HG03060 (cell line): ENCODE measurements at regions not wholly inside any gene's neighbourhood (a gene's known extent, or its start where the extent isn't known, plus 50 kb on each side); places are given as distances from the start of the nearest gene placed in this dataset.
"Not testable (repeated sequence)": the region's sequence is repeated elsewhere in the genome, so short reads cannot be mapped to it uniquely, and the experiment has no call there.

Experiments
- ATAC-seq: cut with Tn5 transposase; IDR thresholded peaks from one replicate; pipeline ENCODE4 v1.9.1; 2021; ENCODE audit warnings: low read depth, moderate number of reproducible peaks; ENCODE audit not compliant: unreplicated experiment

- ATAC-seq, result no peak
Observed at GRCh38 chr7:36057323-36057722, 95.7 kb upstream of the EEPD1 start.

GRCh38 chr7:36058020-36058592 is 94.9 kb upstream of the EEPD1 start:
- peak; percentile 46 for ATAC-seq

- ATAC-seq, result not testable (repeated sequence)
Observed at GRCh38 chr7:36060388-36060787, 92.7 kb upstream of the EEPD1 start.

GRCh38 chr7:36062154-36062815 is 90.8 kb upstream of the EEPD1 start:
- no peak for ATAC-seq

GRCh38 chr7:36064676-36065075 is 88.4 kb upstream of the EEPD1 start:
- no peak for ATAC-seq

GRCh38 chr7:36065563-36066342 is 87.3 kb upstream of the EEPD1 start:
- not testable (repeated sequence) for ATAC-seq

- no peak for ATAC-seq
Observed at GRCh38 chr7:36066343-36066664, 86.8 kb upstream of the EEPD1 start.

GRCh38 chr7:36070230-36070629 is 82.8 kb upstream of the EEPD1 start:
- no peak for ATAC-seq

GRCh38 chr7:36071605-36072004 is 81.4 kb upstream of the EEPD1 start:
- ATAC-seq, result no peak

GRCh38 chr7:36072620-36073019 is 80.4 kb upstream of the EEPD1 start:
- no peak for ATAC-seq

- no peak for ATAC-seq
Observed at GRCh38 chr7:36075561-36075960, 77.5 kb upstream of the EEPD1 start.

- no peak for ATAC-seq
Observed at GRCh38 chr7:36076074-36076473, 77.0 kb upstream of the EEPD1 start.

- no peak for ATAC-seq
Observed at GRCh38 chr7:36078816-36079360, 74.2 kb upstream of the EEPD1 start.

- ATAC-seq, result no peak
Observed at GRCh38 chr7:36079446-36080025, 73.5 kb upstream of the EEPD1 start.

GRCh38 chr7:36080843-36081242 is 72.2 kb upstream of the EEPD1 start:
- ATAC-seq, result no peak

GRCh38 chr7:36082216-36082615 is 70.8 kb upstream of the EEPD1 start:
- no peak for ATAC-seq

GRCh38 chr7:36082910-36083309 is 70.1 kb upstream of the EEPD1 start:
- no peak for ATAC-seq

- ATAC-seq, result no peak
Observed at GRCh38 chr7:36083626-36084380, 69.3 kb upstream of the EEPD1 start.

GRCh38 chr7:36084485-36085091 is 68.5 kb upstream of the EEPD1 start:
- no peak for ATAC-seq

GRCh38 chr7:36085096-36085495 is 68.0 kb upstream of the EEPD1 start:
- no peak for ATAC-seq
